Esophagus muscularis mucosa (tissue), 4 donors: ENCODE measurements at regions not wholly inside any gene's neighbourhood (a gene's known extent, or its start where the extent isn't known, plus 50 kb on each side); places are given as distances from the start of the nearest gene placed in this dataset.

Experiments
- CTCF ChIP-seq, 3 experiments: fragments of 200-600 bp in 2 of 3; fragments of 450-650 bp in 1 of 3; sonication (generic) in 2 of 3; IDR thresholded peaks; one replicate each; pipeline ENCODE4 v1.5.1; 2017 to 2019; ENCODE audit warnings: antibody characterized with exemption in 3 of 3, mild to moderate bottlenecking in 2 of 3, moderate library complexity in 1 of 3
- EP300 ChIP-seq: sonication (generic); formaldehyde crosslinking; IDR thresholded peaks from one replicate; pipeline ENCODE4 v1.6.1; 2017; ENCODE audit warnings: antibody characterized with exemption
- POLR2A ChIP-seq: fragments of 450-650 bp; IDR thresholded peaks from one replicate; pipeline ENCODE4 v1.6.1; 2017; ENCODE audit warnings: antibody characterized with exemption, moderate library complexity, mild to moderate bottlenecking, low read depth
- POLR2AphosphoS5 ChIP-seq, 2 donors: sonication (generic); formaldehyde crosslinking; IDR thresholded peaks; one replicate each; pipeline ENCODE4 v1.6.1; 2017; ENCODE audit warnings: antibody characterized with exemption in 2 of 2

- no peak for TF ChIP-seq CTCF (IDR thresholded peaks at IDR 0.05)
- no peak for TF ChIP-seq POLR2A
- TF ChIP-seq EP300 = no peak
- no peak for TF ChIP-seq POLR2AphosphoS5 (IDR thresholded peaks at IDR 0.05)
Observed at GRCh38 chr2:80858965-80859364, 554.4 kb upstream of the LRRTM1 start.
